Endothelial cell of umbilical vein (primary cell): ENCODE measurements at regions not wholly inside any gene's neighbourhood (a gene's known extent, or its start where the extent isn't known, plus 50 kb on each side); places are given as distances from the start of the nearest gene placed in this dataset.

Experiments
- BruUV-seq: library from RNA; stranded (reverse); fragments of 400-500 nt; replicated peaks from 2 replicates; lab custom pipeline; 2021; lab: Mats Ljungman, UMichigan
- CTCF ChIA-PET: fragments of 300-600, 350-600 bp; sonication (Branson Sonifier 250); formaldehyde crosslinking; loops from one replicate; lab custom pipeline; 2021; ENCODE audit warnings: antibody characterized with exemption, inconsistent platforms; lab: Charles Lee
- POLR2A ChIA-PET: fragments of 300-600, 350-600 bp; sonication (Branson Sonifier 250); formaldehyde crosslinking; loops from one replicate; lab custom pipeline; 2021; ENCODE audit warnings: antibody characterized with exemption, inconsistent platforms; lab: Charles Lee
- DNase-seq: peaks from one replicate; pipeline ENCODE4 v3.0.0-alpha.2; 2011; ENCODE audit warnings: low read depth, low spot score
- FAIRE-seq: peaks from 2 replicates; lab custom pipeline; 2011; peaks lifted over from hg19 to GRCh38; lab: Jason Lieb, UNC
- H2AFZ ChIP-seq: 2 replicates; pipeline ENCODE4 v1.6.0; 2012; ENCODE audit warnings: low read depth, low read length, control low read depth, inconsistent platforms
- H3K27ac ChIP-seq: 2 replicates; pipeline ENCODE4 v1.5.1; 2011; ENCODE audit warnings: low read depth, mild to moderate bottlenecking, control low read depth, low read length, moderate library complexity; ENCODE audit not compliant: insufficient read depth
- H3K27me3 ChIP-seq, 2 experiments: 2 replicates each; pipeline versions ENCODE4 v1.6.0 to v1.6.1; 2011; ENCODE audit warnings: low read length in 2 of 2, mixed read lengths in 1 of 2; ENCODE audit not compliant: control insufficient read depth in 2 of 2, insufficient read depth in 2 of 2
- H3K36me3 ChIP-seq, 2 experiments: 2 replicates in 1 of 2; 3 replicates in 1 of 2; pipeline ENCODE4 v1.5.1; 2011; ENCODE audit warnings: low read length in 2 of 2, mild to moderate bottlenecking in 1 of 2, moderate library complexity in 1 of 2; ENCODE audit not compliant: control insufficient read depth in 2 of 2, insufficient read depth in 2 of 2; ENCODE audit errors: extremely low read depth in 1 of 2
- H3K4me1 ChIP-seq: 3 replicates; pipeline ENCODE4 v1.5.1; 2011; ENCODE audit warnings: mild to moderate bottlenecking, low read length; ENCODE audit not compliant: control insufficient read depth, insufficient read depth; ENCODE audit errors: extremely low read depth
- H3K4me2 ChIP-seq: 2 replicates; pipeline ENCODE4 v1.6.1; 2011; ENCODE audit warnings: low read length, control low read depth, mixed read lengths; ENCODE audit not compliant: insufficient read depth
- H3K4me3 ChIP-seq, 3 experiments: fragments of 200-600 bp in 1 of 3; sonication (generic), shearing (Covaris generic) in 1 of 3; replicated peaks in 1 of 3; 2 replicates each; pipeline ENCODE4 v1.5.1; 2011 to 2016; ENCODE audit warnings: control low read depth in 3 of 3, low read length in 3 of 3, mild to moderate bottlenecking in 2 of 3, inconsistent platforms in 1 of 3, low read depth in 1 of 3, moderate library complexity in 1 of 3; ENCODE audit not compliant: insufficient read depth in 1 of 3
- H3K79me2 ChIP-seq: 2 replicates; pipeline ENCODE4 v1.6.0; 2012; ENCODE audit warnings: low read length, inconsistent platforms; ENCODE audit not compliant: control insufficient read depth, insufficient read depth
- H3K9ac ChIP-seq: replicated peaks from 2 replicates; pipeline ENCODE3; 2011; ENCODE audit warnings: low read length, control low read depth; ENCODE audit not compliant: insufficient read depth; ENCODE audit errors: extremely low read depth
- H3K9me1 ChIP-seq: replicated peaks from 3 replicates; pipeline ENCODE4 v1.6.0; 2011; ENCODE audit warnings: mild to moderate bottlenecking, low read length; ENCODE audit not compliant: control insufficient read depth, insufficient read depth; ENCODE audit errors: extremely low read depth
- H3K9me3 ChIP-seq: replicated peaks from 2 replicates; pipeline ENCODE4 v1.5.1; 2012; ENCODE audit warnings: low read length, inconsistent platforms; ENCODE audit not compliant: control insufficient read depth, insufficient read depth
- H4K20me1 ChIP-seq: replicated peaks from 2 replicates; pipeline ENCODE3; 2011; ENCODE audit warnings: mild to moderate bottlenecking, low read length; ENCODE audit not compliant: control insufficient read depth, insufficient read depth; ENCODE audit errors: extremely low read depth
- CTCF ChIP-seq, 2 donors: IDR thresholded peaks; 1 replicate in 1 of 2; 2 replicates in 1 of 2; pipeline ENCODE4 v1.5.1; 2011; ENCODE audit warnings: low read length in 2 of 2, mild to moderate bottlenecking in 2 of 2, moderate library complexity in 2 of 2, control low read depth in 1 of 2, inconsistent platforms in 1 of 2, low read depth in 1 of 2; ENCODE audit not compliant: insufficient read depth in 1 of 2; ENCODE audit errors: extremely low read depth in 1 of 2
- EZH2 ChIP-seq: IDR thresholded peaks from 2 replicates; pipeline ENCODE4 v1.6.1; 2012; ENCODE audit warnings: borderline replicate concordance, low read depth, mild to moderate bottlenecking, moderate library complexity, low read length, inconsistent platforms; ENCODE audit not compliant: severe bottlenecking
- FOS ChIP-seq: IDR thresholded peaks from 2 replicates; pipeline ENCODE4 v1.6.1; 2011; ENCODE audit warnings: mild to moderate bottlenecking, low read length, moderate library complexity, borderline replicate concordance; ENCODE audit not compliant: insufficient read depth
- GATA2 ChIP-seq: IDR thresholded peaks from 2 replicates; pipeline ENCODE4 v1.7.0; 2011; ENCODE audit warnings: low read depth, mild to moderate bottlenecking, moderate library complexity, mixed read lengths, low read length; ENCODE audit not compliant: insufficient read length, insufficient read depth
- JUN ChIP-seq: IDR thresholded peaks from 2 replicates; pipeline ENCODE4 v1.6.1; 2011; ENCODE audit warnings: borderline replicate concordance, low read depth; ENCODE audit not compliant: insufficient read length, insufficient read depth
- MAX ChIP-seq: IDR thresholded peaks from 2 replicates; pipeline ENCODE4 v1.6.1; 2011; ENCODE audit not compliant: insufficient read depth, insufficient read length
- MYC ChIP-seq: IDR thresholded peaks from one replicate; pipeline ENCODE4 v1.6.1; 2011; ENCODE audit warnings: mild to moderate bottlenecking, low read depth, low read length
- POLR2A ChIP-seq: IDR thresholded peaks from 2 replicates; pipeline ENCODE4 v1.6.1; 2012; ENCODE audit warnings: low read depth, mild to moderate bottlenecking, control low read depth, low read length
- POLR2AphosphoS5 ChIP-seq: IDR thresholded peaks from 2 replicates; pipeline ENCODE4 v1.6.1; 2012; ENCODE audit warnings: low read depth, mild to moderate bottlenecking, control low read depth, low read length, moderate library complexity; ENCODE audit not compliant: insufficient read depth
- dilution Hi-C: fragments of 300-500 bp; cut with MboI; formaldehyde crosslinking; loops from one replicate; pipeline ENCODE4 v1.15.0; 2019; ENCODE audit warnings: low sequenced_read_pairs; ENCODE audit not compliant: extremely low pct_ligation_motif_present
- intact Hi-C: fragments of 100-400 bp; cut with micrococcal nuclease; formaldehyde crosslinking; loops from one replicate; pipeline ENCODE4 v1.10.0; 2022

- FAIRE-seq (no peak), DNase-seq (no peak)
- Histone ChIP-seq H3K27ac (no peak overlapping the region), H3K4me3 (no peak overlapping the region), H3K9me1 (no peaks in the 10 kb centered on the region), H3K4me1 (no peaks in the 10 kb centered on the region), H3K4me2 (no peak overlapping the region), H4K20me1 (no peaks in the 10 kb centered on the region), H3K9ac (no peak overlapping the region), H2AFZ (no peak overlapping the region), H3K79me2 (no peaks in the 10 kb centered on the region), H3K9me3 (no peaks in the 10 kb centered on the region), H3K27me3 (peaks cover 0 to 4% of the 10 kb centered on the region in 2 experiments), H3K36me3 (no peaks in the 10 kb centered on the region)
- ChIA-PET CTCF (no interaction called here), POLR2A (no interaction called here)
- dilution Hi-C loops (no loop called here), intact Hi-C loops (no loop called here)
- TF ChIP-seq EZH2: no peak
- no peak for TF ChIP-seq GATA2
- no peak for TF ChIP-seq MYC
- TF ChIP-seq POLR2AphosphoS5: no peak
- TF ChIP-seq FOS: no peak
- no peak for TF ChIP-seq JUN
- TF ChIP-seq MAX: no peak
- no peak for TF ChIP-seq POLR2A
- BruUV-seq: no TSS peak
Measured at GRCh38 chr11:121761186-121761585, 308.4 kb upstream of the SORL1-AS1 start.

- Histone ChIP-seq H3K27me3 (peaks cover 0 to 4% of the 10 kb centered on the region in 2 experiments), H3K4me3 (no peak overlapping the region), H4K20me1 (no peaks in the 10 kb centered on the region), H3K36me3 (no peaks in the 10 kb centered on the region), H3K27ac (no peak overlapping the region), H3K9ac (no peak overlapping the region), H3K4me1 (no peaks in the 10 kb centered on the region), H3K9me3 (no peaks in the 10 kb centered on the region), H2AFZ (no peak overlapping the region), H3K79me2 (no peaks in the 10 kb centered on the region), H3K4me2 (no peak overlapping the region), H3K9me1 (no peaks in the 10 kb centered on the region)
- dilution Hi-C loops: no loop called here
- CTCF ChIA-PET: interaction anchor here (0.7 kb wide), 1 partner anchor 20 kb away, joined by 3 read pairs; no protein-coding TSS in a partner anchor
- TF ChIP-seq CTCF (IDR thresholded peaks at IDR 0.05; ENCODE audit: extremely low read depth in 1 of 2, insufficient read depth in 1 of 2, low read depth in 1 of 2, low read length in 2 of 2) (no peak), POLR2AphosphoS5 (no peak), MAX (no peak), JUN (no peak), POLR2A (no peak), MYC (no peak), EZH2 (no peak), FOS (no peak), GATA2 (no peak)
- FAIRE-seq: no peak
- no TSS peak for BruUV-seq
- POLR2A ChIA-PET: no interaction called here
- peak; percentile 20 for DNase-seq
- intact Hi-C loops: no loop called here
Measured at GRCh38 chr11:121757480-121758125, 304.8 kb upstream of the SORL1-AS1 start.
